ENCODE measurements at regions not wholly inside any gene's neighbourhood (a gene's known extent, or its start where the extent isn't known, plus 50 kb on each side); places are given as distances from the start of the nearest gene placed in this dataset.

DNA sequence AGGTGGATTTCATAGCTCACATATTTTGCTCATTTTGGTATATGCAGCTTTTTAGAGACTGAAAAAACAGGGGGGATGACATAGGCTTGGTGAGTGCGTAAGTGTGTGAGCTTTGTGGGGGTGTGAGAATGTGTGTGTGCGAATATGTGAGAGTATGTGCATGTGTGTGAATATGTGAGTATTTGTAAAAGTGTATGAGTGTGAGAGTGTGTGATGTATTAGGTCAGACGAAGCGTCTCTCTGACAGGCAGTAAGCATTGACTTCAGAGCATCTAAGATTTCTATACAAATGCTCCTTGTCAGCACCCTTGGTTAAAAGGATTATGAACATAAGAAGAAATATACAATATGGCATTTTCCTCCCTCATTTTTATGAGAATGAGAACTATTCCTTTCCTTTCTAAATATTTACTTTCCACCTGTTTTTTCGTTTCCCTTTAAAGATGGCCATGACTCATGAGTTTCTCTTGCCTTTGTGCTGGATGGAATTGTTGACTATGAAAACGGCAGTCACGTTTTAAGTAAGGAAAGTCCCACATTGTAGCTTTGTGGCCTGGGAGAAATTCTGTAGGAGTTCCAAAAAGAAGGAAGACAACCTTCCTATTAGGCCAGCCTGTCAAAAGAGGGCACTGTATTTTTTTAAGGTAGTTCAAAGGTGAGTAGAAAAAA, 276.4 kb downstream of the FOXL1 start:
- WGBS (ENCODE audit: insufficient coverage, insufficient replicate concordance, low lambda C conversion rate, missing lambda C conversion rate), result 37% methylated on average over 7 of the region's 7 CpGs
- intact Hi-C loops (cut with micrococcal nuclease; ENCODE audit: unreplicated experiment), result no loop called here
- no peaks in the 10 kb centered on the region for H4K20me1 ChIP-seq (ENCODE audit: control insufficient read depth, insufficient read depth)
- H3K27ac ChIP-seq (ENCODE audit: control insufficient read depth, insufficient read depth), result no peak overlapping the region
- POLR2A ChIA-PET, result interaction anchor here (0.7 kb wide), 1 partner anchor 16 kb away, joined by 4 read pairs; no protein-coding TSS in a partner anchor
- FAIRE-seq, result no peak
- no TSS peak for BruUV-seq (replicated peaks)
- no peak for DNase-seq (ENCODE audit: low read depth, low spot score)
- ATAC-seq, result no peak
- H3K4me3 ChIP-seq, result no peak overlapping the region
- no peak for TF ChIP-seq DPF2 (IDR thresholded peaks at IDR 0.05)
- TF ChIP-seq, protein P1, sequence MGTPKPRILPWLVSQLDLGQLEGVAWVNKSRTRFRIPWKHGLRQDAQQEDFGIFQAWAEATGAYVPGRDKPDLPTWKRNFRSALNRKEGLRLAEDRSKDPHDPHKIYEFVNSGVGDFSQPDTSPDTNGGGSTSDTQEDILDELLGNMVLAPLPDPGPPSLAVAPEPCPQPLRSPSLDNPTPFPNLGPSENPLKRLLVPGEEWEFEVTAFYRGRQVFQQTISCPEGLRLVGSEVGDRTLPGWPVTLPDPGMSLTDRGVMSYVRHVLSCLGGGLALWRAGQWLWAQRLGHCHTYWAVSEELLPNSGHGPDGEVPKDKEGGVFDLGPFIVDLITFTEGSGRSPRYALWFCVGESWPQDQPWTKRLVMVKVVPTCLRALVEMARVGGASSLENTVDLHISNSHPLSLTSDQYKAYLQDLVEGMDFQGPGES (IDR thresholded peaks at IDR 0.05), result no peak
- TF ChIP-seq, protein P2, sequence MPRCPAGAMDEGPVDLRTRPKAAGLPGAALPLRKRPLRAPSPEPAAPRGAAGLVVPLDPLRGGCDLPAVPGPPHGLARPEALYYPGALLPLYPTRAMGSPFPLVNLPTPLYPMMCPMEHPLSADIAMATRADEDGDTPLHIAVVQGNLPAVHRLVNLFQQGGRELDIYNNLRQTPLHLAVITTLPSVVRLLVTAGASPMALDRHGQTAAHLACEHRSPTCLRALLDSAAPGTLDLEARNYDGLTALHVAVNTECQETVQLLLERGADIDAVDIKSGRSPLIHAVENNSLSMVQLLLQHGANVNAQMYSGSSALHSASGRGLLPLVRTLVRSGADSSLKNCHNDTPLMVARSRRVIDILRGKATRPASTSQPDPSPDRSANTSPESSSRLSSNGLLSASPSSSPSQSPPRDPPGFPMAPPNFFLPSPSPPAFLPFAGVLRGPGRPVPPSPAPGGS (IDR thresholded peaks at IDR 0.05; ENCODE audit: borderline replicate concordance, insufficient read depth, low read depth, low read length, poor library complexity, severe bottlenecking), result peak; percentile 24
- no peak for TF ChIP-seq CBFB (IDR thresholded peaks at IDR 0.05; ENCODE audit: low read depth)
- TF ChIP-seq MYC (IDR thresholded peaks at IDR 0.05; ENCODE audit: insufficient read depth, insufficient read length, insufficient replicate concordance, low read length, severe bottlenecking), result no peak
- TF ChIP-seq BCL11A (IDR thresholded peaks at IDR 0.05; ENCODE audit: low read depth, low read length), result no peak
- no peaks in the 10 kb centered on the region for H3K79me2 ChIP-seq (ENCODE audit: control insufficient read depth, insufficient read depth, low read length)
- H3K9ac ChIP-seq (ENCODE audit: control insufficient read depth, insufficient read depth, low read length), result no peak overlapping the region
- SMC1A ChIA-PET (ENCODE audit: uncharacterized antibody, unreplicated experiment), result no interaction called here
- no peaks in the 10 kb centered on the region for H3K4me1 ChIP-seq (ENCODE audit: control insufficient read depth, insufficient read depth, low read length)
- H3K9me3 ChIP-seq (replicated peaks; ENCODE audit: control insufficient read depth, insufficient read depth, low read length), result no peaks in the 10 kb centered on the region
- no peak overlapping the region for H3K4me2 ChIP-seq (ENCODE audit: control insufficient read depth, insufficient read depth)
- RAD21 ChIA-PET (ENCODE audit: unreplicated experiment), result interaction anchor here (0.8 kb wide), 1 partner anchor 290 kb away, joined by 3 read pairs; no protein-coding TSS in a partner anchor
- no peaks in the 10 kb centered on the region for H3K27me3 ChIP-seq (replicated peaks in 1 of 2; ENCODE audit: control insufficient read depth in 2 of 2, insufficient read depth in 2 of 2, low read length in 1 of 2)
- in situ Hi-C loops (cut with MboI), result no loop called here
- no peak overlapping the region for H2AFZ ChIP-seq (ENCODE audit: control insufficient read depth, low read depth, low read length)
- no peaks in the 10 kb centered on the region for H3K36me3 ChIP-seq (ENCODE audit: control insufficient read depth in 2 of 2, insufficient read depth in 2 of 2, low read length in 1 of 2)
- CTCF ChIA-PET, result interaction anchor here (1.2 kb wide), 1 partner anchor 20 kb away, joined by 3 read pairs; no protein-coding TSS in a partner anchor
